Thymus (tissue), 11 donors: ENCODE measurements at regions not wholly inside any gene's neighbourhood (a gene's known extent, or its start where the extent isn't known, plus 50 kb on each side); places are given as distances from the start of the nearest gene placed in this dataset.
"Not testable (repeated sequence)": the region's sequence is repeated elsewhere in the genome, so short reads cannot be mapped to it uniquely, and the experiment has no call there.

Experiments
- DNase-seq, 9 donors: peaks; one replicate each; pipeline ENCODE4 v3.0.0-alpha.2; 2013; ENCODE audit warnings: low spot score in 9 of 9, low read depth in 6 of 9, missing footprints in 1 of 9
- H3K27ac ChIP-seq, 2 donors: one replicate each; pipeline ENCODE4 v1.5.1; 2013; ENCODE audit warnings: control low read depth in 1 of 2, low read depth in 1 of 2, low read length in 1 of 2, mild to moderate bottlenecking in 1 of 2, moderate library complexity in 1 of 2
- H3K27me3 ChIP-seq, 2 donors: one replicate each; pipeline ENCODE4 v1.5.1; 2013; ENCODE audit warnings: low read length in 1 of 2; ENCODE audit not compliant: control insufficient read depth in 2 of 2, insufficient read depth in 1 of 2
- H3K36me3 ChIP-seq, 2 donors: one replicate each; pipeline ENCODE4 v1.5.1; 2013; ENCODE audit warnings: low read length in 1 of 2, mild to moderate bottlenecking in 1 of 2, moderate library complexity in 1 of 2; ENCODE audit not compliant: control insufficient read depth in 2 of 2, insufficient read depth in 2 of 2
- H3K4me1 ChIP-seq, 2 donors: one replicate each; pipeline ENCODE4 v1.5.1; 2013; ENCODE audit warnings: low read length in 2 of 2; ENCODE audit not compliant: control insufficient read depth in 2 of 2, insufficient read depth in 2 of 2
- H3K4me3 ChIP-seq, 2 donors: one replicate each; pipeline ENCODE4 v1.5.1; 2013; ENCODE audit warnings: low read length in 2 of 2, control low read depth in 1 of 2, mild to moderate bottlenecking in 1 of 2
- H3K9me3 ChIP-seq, 2 donors: one replicate each; pipeline ENCODE4 v1.5.1; 2013; ENCODE audit warnings: low read length in 1 of 2, mild to moderate bottlenecking in 1 of 2; ENCODE audit not compliant: control insufficient read depth in 2 of 2, insufficient read depth in 1 of 2
- WGBS: extraction: QIAGEN DNeasy Blood & Tissue Kit; methylation state at CpG from one replicate; pipeline ENCODE4 v1.1.7; 2013; 5-methylcytosine and 5-hydroxymethylcytosine counted together
- donor health status: healthy.

DNA sequence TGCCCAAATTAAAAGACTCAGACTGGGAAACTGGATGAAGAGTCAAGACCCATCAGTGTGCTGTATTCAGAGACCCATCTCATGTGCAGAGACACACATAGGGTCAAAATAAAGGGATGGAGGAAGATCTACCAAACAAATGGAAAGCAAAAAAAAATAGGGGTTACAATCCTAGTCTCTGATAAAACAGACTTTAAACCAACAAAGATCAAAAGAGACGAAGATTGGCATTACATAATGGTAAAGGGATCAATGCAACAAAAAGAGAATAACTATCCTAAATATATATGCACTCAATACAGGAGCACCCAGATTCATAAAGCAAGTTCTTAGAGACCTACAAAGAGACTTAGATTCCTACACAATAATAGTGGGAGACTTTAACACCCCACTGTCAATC is 813.0 kb downstream of the SLC6A15 start:
- DNase-seq, H3K4me3 ChIP-seq, H3K4me1 ChIP-seq, H3K27me3 ChIP-seq, H3K36me3 ChIP-seq, H3K27ac ChIP-seq: not testable (repeated sequence)
- 91% methylated on average over 1 of the region's 1 CpG for WGBS
- H3K9me3 ChIP-seq: peaks cover 1 to 21% of the 10 kb centered on the region in 2 donors

DNA sequence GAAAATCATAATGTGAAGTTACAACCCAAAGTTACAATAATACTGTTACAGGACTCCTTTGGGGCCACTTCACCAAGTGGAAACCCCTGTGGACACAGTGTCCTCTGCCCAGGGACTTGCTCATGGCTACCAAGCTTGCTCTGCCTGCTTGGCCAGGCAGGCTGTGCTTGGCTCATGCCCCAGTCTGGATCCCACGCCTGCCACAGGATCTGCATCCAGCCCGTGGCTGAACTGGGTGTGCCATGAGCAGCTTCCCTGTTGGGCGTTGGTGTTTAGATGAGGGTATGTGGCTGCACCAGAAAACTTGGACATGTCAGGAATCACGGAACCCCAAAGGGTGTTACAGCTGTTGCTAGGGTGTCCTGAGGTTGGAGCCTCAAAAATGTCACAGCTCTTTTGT is 820.9 kb downstream of the SLC6A15 start:
- DNase-seq: no peak
- no peak overlapping the region for H3K27ac ChIP-seq
- H3K27me3 ChIP-seq: no peaks in the 10 kb centered on the region
- H3K36me3 ChIP-seq: no peaks in the 10 kb centered on the region
- H3K4me3 ChIP-seq: no peak overlapping the region
- no peaks in the 10 kb centered on the region for H3K4me1 ChIP-seq
- peaks cover 0 to 6% of the 10 kb centered on the region in 2 donors for H3K9me3 ChIP-seq
- WGBS: 78% methylated on average over 4 of the region's 4 CpGs

DNA sequence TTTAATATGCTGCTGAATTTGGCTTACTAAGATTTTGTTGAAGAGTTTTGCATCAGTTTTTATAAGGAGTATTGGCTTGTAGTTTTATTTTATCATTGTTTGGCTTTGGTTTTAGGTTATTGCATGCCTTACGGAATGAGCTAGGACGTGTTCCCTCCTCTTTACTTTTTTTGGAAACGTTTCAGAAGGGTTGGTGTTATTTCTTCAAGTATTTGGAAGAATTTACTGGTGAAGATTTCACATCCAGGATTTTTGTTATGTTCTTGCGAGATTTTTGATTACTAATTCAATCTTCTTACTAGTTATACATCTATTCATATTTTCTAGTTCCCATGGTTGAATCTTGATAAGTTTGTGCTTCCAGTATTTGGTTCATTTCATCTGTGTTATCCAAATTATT is 823.2 kb downstream of the SLC6A15 start:
- no peaks in the 10 kb centered on the region for H3K36me3 ChIP-seq

DNA sequence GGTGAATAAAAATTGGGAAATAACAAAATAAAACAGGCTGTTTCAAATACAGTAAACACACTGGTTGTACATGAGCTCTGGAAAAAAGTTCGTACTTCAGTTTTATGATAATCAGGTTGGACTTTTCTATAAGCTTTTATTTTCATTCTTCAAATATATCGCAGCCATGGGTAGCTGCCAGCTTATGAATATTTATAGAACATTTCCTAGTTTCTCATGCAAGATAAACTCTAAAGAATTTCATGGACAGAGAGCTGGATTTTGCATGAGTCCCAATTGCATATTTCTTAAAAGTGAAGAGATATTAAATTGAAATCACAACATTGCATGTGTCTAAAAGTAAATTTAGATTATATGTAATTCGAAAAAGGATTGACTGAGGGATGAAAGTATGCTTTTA is 827.6 kb downstream of the SLC6A15 start:
- H3K36me3 ChIP-seq: no peaks in the 10 kb centered on the region
- no peaks in the 10 kb centered on the region for H3K9me3 ChIP-seq
- no peak for DNase-seq
- 90% methylated on average over 3 of the region's 3 CpGs for WGBS
- H3K4me1 ChIP-seq: no peaks in the 10 kb centered on the region
- no peak overlapping the region for H3K27ac ChIP-seq
- H3K27me3 ChIP-seq: no peaks in the 10 kb centered on the region
- no peak overlapping the region for H3K4me3 ChIP-seq

More for the DNA sequence above, 823.2 kb downstream of the SLC6A15 start:
- no peak overlapping the region for H3K4me3 ChIP-seq
- H3K27ac ChIP-seq: no peak overlapping the region
- WGBS: 76% methylated on average over 4 of the region's 4 CpGs
- peaks cover 0 to 6% of the 10 kb centered on the region in 2 donors for H3K9me3 ChIP-seq
- DNase-seq: no peak
- no peaks in the 10 kb centered on the region for H3K4me1 ChIP-seq
- no peaks in the 10 kb centered on the region for H3K27me3 ChIP-seq

DNA sequence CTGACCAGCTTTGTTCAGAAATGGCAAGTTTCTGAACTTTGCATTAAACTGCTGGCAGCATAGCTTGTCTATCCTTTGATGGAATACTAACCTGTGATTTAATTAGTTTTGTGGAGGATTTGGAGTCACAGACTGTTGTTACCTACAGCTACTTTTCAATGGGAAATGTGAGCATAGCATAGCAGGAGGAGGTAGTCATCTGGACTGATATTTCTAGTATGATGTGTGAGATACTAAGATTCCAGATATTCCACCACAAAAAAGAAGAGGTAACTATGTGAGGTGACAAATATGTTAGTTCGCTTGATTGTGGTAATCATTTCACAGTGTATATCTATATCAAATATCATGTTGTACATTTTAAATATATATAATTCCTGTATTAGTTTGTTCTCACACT is 833.0 kb downstream of the SLC6A15 start:
- Histone ChIP-seq H3K9me3 (no peaks in the 10 kb centered on the region), H3K4me1 (no peaks in the 10 kb centered on the region), H3K27me3 (no peaks in the 10 kb centered on the region), H3K36me3 (no peaks in the 10 kb centered on the region), H3K27ac (no peak overlapping the region), H3K4me3 (no peak overlapping the region)
- WGBS: 95% methylated on average over 1 of the region's 1 CpG
- DNase-seq: no peak

DNA sequence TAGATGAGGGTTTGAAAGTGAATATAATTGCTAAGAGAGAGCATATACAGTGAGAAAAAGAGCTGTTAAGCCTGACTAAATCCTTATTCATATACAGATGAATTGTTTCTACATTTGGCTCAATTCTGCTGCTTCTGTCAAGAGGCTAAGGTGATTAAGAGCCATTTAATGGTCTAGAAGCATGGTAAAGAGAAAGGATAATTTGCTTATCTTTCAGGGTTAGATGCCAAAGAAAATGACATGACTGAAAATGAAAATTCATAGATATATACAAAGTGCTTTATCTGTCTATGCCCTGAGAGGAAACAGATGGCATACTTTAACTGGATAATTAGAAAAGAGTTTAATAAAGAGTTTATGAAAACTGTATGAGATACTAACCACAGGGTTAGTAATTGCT is 834.9 kb downstream of the SLC6A15 start:
- no peaks in the 10 kb centered on the region for H3K4me1 ChIP-seq
- no peak overlapping the region for H3K4me3 ChIP-seq
- no peak overlapping the region for H3K27ac ChIP-seq
- H3K9me3 ChIP-seq: no peaks in the 10 kb centered on the region
- H3K36me3 ChIP-seq: no peaks in the 10 kb centered on the region
- H3K27me3 ChIP-seq: no peaks in the 10 kb centered on the region
- DNase-seq: no peak

DNA sequence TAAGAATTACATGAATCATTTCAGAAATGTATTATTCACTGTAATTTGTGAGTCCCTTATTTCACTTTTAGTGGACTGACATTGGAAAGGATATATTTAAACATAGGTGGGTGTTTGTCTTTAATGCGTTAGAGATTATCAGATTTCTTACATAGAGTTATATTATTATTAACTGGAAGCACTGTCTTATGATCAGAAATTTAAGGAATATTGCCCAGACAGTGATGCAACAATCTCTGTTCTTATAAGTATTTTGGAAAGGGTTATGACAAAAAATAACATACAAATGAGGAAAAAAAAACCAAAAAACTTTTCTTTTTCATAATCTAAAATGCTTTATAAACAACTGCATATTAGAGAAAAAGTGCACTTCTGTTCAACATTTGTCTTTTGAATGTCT is 836.6 kb downstream of the SLC6A15 start:
- Histone ChIP-seq H3K36me3 (no peaks in the 10 kb centered on the region), H3K4me1 (no peaks in the 10 kb centered on the region), H3K9me3 (no peaks in the 10 kb centered on the region), H3K4me3 (no peak overlapping the region), H3K27me3 (no peaks in the 10 kb centered on the region), H3K27ac (no peak overlapping the region)
- no peak for DNase-seq
- 96% methylated on average over 1 of the region's 1 CpG for WGBS

DNA sequence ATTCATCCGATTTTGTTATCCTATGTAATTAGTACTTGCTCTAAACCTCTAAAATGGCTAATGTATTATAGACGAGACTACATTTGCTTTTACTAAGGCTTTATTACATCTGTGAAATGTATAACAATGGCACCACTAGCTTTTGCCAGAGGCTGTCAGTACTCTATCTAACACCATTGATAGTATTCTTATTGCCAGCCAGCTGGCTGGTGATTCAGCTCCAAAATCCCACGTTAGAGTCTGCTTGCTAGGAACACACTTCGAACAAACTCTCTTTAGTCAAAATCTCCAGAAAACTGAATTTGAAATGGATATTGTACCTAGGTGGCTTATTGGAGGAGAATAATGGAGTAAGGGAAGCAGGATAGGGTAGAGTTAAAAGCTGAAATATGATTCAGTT is 839.2 kb downstream of the SLC6A15 start:
- no peak for DNase-seq
- Histone ChIP-seq H3K4me1 (no peaks in the 10 kb centered on the region), H3K27me3 (no peaks in the 10 kb centered on the region), H3K4me3 (no peak overlapping the region), H3K9me3 (no peaks in the 10 kb centered on the region), H3K27ac (no peak overlapping the region), H3K36me3 (no peaks in the 10 kb centered on the region)
- WGBS: 90% methylated on average over 4 of the region's 4 CpGs

DNA sequence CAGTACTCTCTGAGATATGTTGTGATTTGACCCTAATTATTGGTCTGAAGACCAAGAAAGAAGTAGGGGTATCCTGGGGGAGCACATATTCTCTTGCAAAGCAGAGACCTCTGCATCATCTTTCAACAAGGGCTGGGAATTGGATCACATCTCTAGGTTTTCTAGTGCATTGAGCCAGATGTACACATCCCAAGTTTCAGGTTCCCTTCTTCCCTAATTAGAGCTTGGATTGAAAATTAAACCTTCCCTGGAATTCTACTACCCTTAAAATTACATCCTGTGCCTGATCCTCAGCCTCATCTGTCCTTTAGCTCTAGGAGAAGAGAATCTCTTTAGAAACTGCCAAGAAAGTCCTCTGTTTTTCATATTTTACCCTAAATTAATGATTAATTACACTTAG is 839.6 kb downstream of the SLC6A15 start:
- H3K27ac ChIP-seq: no peak overlapping the region
- no peaks in the 10 kb centered on the region for H3K27me3 ChIP-seq
- DNase-seq: no peak
- H3K4me3 ChIP-seq: no peak overlapping the region
- no peaks in the 10 kb centered on the region for H3K36me3 ChIP-seq
- H3K4me1 ChIP-seq: no peaks in the 10 kb centered on the region
- H3K9me3 ChIP-seq: no peaks in the 10 kb centered on the region

DNA sequence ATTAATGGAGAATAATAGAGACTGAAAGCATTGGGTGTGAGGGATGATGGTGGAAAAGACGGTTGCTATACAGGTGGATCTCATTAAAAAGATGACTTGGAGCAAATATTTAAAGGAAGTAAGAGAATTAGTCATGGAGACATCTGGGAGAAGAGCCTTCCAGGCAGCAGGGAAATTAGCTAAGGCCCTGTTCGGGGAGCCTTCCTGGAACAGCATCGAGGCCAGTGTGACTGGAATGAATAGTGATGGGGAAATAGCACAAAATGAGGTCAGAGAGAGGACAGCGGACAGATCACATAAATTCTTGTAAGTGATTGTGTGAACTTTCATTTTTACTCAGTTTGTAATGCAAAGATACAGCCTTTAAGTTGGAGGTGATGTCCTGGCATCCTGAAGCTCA is 842.3 kb downstream of the SLC6A15 start:
- WGBS: 93% methylated on average over 4 of the region's 4 CpGs
- no peak overlapping the region for H3K4me3 ChIP-seq
- H3K4me1 ChIP-seq: no peaks in the 10 kb centered on the region
- no peaks in the 10 kb centered on the region for H3K9me3 ChIP-seq
- H3K27me3 ChIP-seq: no peaks in the 10 kb centered on the region
- DNase-seq: no peak
- H3K27ac ChIP-seq: no peak overlapping the region
- H3K36me3 ChIP-seq: no peaks in the 10 kb centered on the region
